LNCAP (cell line): ENCODE measurements at regions not wholly inside any gene's neighbourhood (a gene's known extent, or its start where the extent isn't known, plus 50 kb on each side); places are given as distances from the start of the nearest gene placed in this dataset.

Experiments used
- CTCF ChIP-seq: fragments of 450-650 bp; IDR thresholded peaks from 2 replicates; pipeline ENCODE4 v1.5.1; 2017; ENCODE audit warnings: mild to moderate bottlenecking

GRCh38 chr17:52276381-52277008 lies 118.0 kb upstream of the CA10 start:
- no peak for TF ChIP-seq CTCF

- TF ChIP-seq CTCF, result no peak
These were observed 113.3 kb upstream of the CA10 start for GRCh38 chr17:52271781-52272180.

GRCh38 chr17:52255347-52255746 lies 96.8 kb upstream of the CA10 start:
- TF ChIP-seq CTCF, result no peak

- no peak for TF ChIP-seq CTCF
These were observed 86.2 kb upstream of the CA10 start for GRCh38 chr17:52244689-52245088.

- no peak for TF ChIP-seq CTCF
These were observed 83.8 kb upstream of the CA10 start for GRCh38 chr17:52242268-52242667.

- no peak for TF ChIP-seq CTCF
These were observed 78.6 kb upstream of the CA10 start for GRCh38 chr17:52237151-52237550.

- no peak for TF ChIP-seq CTCF
These were observed 77.0 kb upstream of the CA10 start for GRCh38 chr17:52235516-52235915.

- no peak for TF ChIP-seq CTCF
These were observed 75.1 kb upstream of the CA10 start for GRCh38 chr17:52233632-52234031.
